ELR (cell line): ENCODE measurements at regions not wholly inside any gene's neighbourhood (a gene's known extent, or its start where the extent isn't known, plus 50 kb on each side); places are given as distances from the start of the nearest gene placed in this dataset.

ENCODE experiments used
- DNase-seq: peaks from one replicate; pipeline ENCODE4 v3.0.0-alpha.2; 2015; ENCODE audit warnings: low read depth

DNA sequence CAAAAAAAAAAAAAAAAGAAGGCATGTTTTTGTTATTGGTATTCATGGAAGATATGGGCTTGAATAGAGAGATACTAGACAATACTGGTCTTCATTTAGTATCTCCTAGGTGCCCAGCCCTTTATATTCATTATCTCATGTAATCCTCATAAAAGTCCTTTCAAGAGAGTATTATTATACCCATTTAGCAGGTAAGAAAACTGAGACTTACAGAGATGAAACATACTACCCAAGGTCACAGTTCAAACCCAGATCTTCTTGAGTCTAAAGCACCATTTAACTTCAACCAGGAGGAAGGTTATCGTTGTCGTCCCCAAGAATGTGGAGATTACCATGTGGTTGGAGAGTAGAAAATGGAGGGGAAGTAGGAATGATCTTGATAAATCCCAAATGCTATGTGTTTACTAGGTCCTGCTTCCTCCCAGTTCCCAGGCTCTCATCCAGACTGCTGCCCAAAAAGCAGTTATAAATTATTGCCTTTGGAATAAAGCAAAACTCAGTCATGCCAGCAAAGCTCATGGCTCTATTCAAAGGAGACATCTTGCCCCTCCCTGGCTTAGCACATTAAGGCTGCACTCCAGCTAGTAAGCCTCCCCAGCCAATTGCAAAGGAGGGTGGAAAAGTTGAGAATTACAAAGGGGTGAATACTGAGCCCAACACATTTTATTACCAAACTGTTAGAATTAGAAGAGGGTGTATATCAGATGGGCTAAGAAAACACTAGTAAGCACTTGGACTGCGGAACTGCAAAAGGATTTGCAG lies 163.9 kb downstream of the PIK3R1 start:
- no peak for DNase-seq

DNA sequence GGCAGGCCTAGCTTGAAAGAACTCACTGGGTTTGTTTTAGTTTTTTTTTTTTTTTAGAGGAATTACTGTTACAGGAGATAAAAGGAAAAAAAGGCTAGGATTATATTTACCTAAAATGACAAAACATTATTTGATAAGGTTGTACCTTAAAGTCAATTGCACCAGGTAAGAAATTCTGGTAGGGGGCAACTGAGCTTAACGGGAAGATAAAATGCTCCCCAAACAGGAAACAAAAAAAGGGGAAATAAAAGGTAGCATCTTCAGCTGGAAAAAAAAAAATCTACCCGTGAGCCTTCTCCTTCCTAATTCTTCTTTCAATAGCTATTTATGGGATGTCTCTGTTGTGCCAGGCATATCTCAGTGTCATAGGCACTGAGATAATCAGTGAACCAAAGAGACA lies 164.5 kb downstream of the PIK3R1 start:
- no peak for DNase-seq

DNA sequence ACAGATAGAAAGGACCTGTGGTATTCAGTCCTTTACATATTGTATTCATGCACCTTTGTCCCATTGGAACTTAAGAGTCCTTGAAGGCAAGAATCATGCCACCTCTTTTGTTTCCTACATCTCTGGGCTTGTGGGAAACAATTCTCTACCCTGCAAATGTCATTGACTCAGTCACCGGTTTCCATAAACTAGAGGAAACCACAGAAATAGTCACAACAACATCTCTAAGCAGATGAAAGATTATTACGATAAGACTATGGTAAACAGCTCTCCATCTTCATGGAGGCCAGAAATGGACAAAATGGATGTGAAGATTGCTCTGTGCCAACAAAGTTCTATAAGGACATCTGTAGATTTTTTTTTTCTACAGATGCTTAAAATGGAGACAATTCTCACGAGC lies 165.5 kb downstream of the PIK3R1 start:
- DNase-seq: peak; percentile 15

DNA sequence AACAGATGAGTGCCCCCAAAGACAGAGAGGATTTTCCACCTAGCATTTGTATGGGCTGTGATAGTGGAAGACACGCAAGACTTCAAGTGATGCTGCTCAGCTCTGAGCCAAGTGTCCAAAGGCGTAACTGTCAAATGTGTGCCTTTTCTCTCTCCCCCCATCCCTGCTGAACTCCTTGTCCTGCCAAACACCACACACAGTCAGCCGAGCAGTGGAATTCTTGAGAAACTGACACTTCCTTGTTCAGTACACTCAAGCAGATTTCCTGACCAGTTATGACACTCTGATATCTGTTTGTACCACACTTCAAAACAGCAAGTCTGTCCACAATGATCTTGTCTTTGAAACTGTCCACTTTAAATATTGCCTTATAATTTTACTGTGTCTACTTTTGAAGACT lies 166.4 kb downstream of the PIK3R1 start:
- no peak for DNase-seq

DNA sequence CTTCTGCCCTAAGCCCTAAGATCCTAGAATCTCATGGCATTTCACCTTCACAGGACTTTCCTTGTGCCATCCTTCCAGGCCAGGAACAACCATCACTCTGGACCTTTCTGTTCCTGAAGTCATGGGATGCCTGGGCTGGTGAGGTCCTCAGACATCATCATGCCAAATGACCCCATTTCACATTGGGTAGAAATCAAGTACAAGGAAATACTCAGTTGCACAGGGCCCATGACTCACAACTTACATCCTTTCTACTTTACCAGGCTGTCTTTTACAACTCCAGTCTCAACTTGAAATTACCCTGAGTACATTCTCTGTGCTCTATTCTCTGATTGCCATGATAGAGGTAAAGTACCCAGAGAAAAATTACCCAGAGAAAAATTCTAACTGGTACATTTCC lies 167.1 kb downstream of the PIK3R1 start:
- DNase-seq: peak; percentile 28

DNA sequence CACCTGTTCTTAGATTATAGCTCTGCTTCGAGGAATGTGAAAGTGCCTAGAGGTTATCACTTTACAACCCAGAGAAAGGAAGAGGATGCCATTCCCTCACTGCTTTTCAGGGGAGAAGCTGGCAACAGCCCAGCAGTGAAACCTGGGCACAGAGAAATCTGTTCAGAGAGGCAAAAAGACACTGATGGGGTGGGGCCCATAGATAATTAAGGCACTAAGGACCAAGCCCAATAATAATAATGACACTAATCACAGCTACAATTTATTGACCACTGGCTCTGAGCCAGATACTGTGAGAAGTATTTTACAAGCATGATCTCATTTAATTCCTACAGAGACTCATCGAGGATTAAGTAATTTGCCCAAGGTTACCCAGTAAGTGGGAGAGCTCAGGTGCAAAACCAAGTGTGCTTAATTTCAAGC lies 168.3 kb downstream of the PIK3R1 start:
- DNase-seq: no peak

DNA sequence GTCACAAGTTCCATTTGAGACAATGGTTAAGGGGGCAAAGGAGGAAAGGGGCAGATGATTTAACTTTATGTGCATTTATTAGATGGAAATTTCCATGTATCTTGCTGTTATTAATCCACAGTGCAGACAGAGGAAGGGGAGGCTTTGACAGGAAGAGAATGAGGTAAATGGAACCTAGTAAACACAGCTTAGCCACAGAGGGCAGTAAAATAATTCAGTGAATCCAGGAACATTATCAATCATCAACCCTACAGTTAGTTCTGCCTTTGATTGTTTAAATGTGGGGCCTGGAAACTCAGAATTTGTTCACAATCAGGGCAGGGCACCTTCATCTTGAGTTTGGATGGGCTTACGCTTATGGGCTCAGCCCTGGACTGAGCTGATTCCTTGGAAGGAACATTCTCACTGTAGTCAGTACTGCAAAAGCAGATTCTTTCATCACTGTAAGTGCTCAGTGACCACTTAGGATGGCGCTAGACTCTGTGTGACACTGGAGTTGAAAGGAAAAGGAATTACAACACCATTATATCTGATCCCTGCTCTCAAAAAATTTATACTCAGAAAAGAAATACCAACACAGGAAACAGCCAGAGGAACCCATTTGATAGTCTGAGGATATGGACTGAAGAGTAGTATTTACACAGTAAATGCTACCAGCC lies 169.5 kb downstream of the PIK3R1 start:
- DNase-seq: no peak

DNA sequence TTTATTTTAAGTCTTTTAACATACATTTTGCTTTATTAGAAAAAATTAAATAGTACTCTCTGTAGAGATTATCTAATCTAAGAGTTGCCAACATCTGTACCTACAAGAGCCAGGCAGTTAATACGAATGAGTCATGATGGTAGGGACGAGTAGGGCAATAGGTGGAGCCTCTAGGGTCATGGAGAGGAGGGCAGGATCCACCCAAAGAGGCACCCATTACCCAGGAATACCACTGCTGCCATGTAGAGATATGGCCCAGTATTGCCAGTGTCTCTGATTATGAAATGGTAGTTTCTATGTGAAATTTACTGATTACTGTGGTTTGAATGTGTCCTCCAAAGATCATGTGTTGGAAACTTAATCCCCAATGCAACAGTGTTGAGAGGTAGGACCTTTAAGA lies 170.4 kb downstream of the PIK3R1 start:
- no peak for DNase-seq

DNA sequence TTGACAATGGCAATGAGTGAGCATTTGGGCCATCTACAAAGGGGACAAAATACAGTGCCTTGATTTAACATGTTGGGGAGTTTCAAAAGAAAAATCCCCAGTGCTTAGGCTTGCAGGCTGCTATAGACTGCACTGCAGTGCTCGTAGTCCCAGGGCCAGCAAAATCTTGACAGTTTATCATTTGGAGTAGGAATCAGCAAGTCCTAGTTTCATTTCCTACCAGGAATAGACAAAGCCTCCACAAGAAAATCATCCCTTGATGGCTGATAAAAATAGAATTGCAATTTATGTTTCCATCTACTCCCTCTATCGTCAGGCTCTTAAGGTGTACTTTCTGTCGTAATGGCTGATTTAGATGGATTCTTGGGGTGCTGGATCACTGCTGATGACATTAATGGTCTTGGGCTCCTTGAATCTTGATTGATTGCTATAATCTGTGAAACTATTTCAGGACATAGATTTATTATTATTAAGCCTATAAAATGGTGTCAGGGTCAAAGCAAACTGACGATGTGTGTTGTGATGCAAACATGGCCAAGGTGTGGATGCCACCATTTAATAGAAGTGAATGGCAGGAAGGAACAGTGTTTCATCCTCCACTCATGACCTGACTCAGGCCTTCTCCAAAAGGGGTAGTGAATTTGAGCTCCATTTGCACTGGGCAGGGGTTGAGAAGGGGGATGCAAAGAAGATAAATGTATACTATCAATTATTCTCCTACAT lies 171.7 kb downstream of the PIK3R1 start:
- no peak for DNase-seq

DNA sequence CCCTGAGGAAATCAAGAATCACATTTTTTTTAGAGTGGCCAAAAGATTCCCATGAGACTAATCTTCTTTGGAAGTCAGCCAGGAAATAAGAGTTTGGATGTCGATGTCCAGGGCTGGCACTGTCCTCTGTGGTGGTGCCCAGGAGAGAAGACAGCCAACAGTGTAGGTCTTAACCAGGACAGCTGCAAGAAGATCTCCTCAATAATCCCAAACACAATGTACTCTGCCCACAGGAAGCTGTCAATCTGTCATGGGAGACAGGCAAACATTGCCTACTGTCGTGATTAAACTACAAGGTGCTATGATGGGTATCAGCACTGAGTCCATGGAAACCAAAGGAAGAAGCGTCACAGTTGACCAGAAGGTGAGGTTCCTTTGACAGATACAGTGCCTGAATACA lies 174.1 kb downstream of the PIK3R1 start:
- DNase-seq: no peak

DNA sequence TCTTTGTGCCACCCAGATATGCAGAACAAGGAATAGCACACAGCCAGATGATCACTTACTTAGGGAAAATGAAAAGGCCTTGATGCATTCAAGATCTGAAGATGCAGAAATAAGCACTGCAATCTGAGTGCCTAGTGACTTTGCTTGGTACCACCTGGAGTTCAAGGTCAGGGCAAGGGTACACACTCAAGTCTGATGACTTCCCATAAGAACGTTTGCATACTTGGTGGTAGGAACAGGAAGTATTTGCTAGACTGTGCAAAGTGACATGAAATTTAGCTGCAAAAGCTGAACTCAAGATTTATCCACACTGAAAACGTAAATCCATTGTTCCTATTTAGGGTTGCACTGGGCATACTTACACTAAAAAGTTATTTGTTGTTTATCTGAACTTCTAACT lies 177.1 kb downstream of the PIK3R1 start:
- DNase-seq: no peak

DNA sequence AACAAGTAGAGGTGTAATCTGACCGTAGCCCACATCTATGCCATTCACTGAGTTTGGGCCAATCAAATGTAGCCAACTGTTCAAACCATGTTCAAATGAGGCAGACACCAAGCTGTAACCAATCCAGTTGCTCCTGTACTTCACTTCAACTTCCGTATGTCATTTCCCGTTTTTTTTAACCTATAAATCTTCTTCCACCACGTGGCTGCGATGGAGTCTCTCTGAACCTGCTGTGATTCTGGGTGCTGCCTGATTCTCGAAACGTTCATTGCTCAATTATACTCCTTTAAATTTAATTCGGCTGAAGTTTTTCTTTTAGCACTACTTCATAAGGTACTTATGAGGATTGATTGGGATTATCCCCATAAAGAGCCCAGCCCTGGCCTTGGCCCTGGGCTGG lies 179.7 kb downstream of the PIK3R1 start:
- no peak for DNase-seq

DNA sequence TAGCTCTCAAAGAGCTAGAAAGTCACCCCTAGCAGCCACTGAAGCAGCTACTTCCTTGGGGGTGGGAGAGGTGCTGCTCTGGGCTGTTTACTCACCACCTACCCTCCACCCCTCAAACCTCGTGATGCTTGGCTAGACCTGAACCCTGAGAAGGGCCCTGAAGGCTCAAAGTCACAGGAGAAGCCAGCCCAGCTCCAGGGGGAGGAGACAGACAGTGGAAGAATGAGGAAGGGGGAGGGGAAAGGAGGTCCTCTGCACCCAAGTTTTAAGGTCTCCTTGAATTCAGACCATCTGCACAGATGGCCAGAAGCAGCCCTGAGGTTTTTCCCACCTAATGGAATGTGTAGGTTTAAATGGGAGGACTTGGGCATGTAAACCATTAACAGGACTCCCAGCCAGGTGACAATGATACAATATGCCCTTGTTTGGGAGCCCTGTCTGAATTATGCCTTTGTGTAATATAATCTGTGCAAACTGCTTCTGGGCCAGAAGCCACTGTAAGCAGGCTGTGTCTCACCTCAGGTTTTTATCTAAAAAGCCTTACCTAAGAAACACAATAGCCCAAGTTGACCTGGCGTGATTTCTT lies 180.5 kb downstream of the PIK3R1 start:
- no peak for DNase-seq

DNA sequence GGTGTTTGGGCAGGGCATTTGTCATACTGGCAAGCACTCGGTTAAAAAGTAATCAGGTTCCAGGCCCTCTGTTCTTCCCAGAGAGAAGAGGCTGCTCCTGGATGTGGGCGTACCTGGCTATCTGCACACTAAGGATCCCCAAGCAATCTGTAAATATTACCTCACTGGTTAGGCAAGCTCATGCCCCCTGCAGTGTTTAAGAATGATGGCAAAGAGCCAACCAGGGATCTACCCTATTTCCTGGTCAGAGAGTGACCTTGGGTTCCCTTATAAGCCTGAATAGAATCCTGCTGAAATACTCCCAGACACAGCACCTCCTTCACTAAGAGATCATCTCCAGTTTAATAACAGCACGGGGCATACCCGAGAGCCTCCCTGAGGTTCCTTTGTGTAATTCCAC lies 181.2 kb downstream of the PIK3R1 start:
- DNase-seq: no peak

DNA sequence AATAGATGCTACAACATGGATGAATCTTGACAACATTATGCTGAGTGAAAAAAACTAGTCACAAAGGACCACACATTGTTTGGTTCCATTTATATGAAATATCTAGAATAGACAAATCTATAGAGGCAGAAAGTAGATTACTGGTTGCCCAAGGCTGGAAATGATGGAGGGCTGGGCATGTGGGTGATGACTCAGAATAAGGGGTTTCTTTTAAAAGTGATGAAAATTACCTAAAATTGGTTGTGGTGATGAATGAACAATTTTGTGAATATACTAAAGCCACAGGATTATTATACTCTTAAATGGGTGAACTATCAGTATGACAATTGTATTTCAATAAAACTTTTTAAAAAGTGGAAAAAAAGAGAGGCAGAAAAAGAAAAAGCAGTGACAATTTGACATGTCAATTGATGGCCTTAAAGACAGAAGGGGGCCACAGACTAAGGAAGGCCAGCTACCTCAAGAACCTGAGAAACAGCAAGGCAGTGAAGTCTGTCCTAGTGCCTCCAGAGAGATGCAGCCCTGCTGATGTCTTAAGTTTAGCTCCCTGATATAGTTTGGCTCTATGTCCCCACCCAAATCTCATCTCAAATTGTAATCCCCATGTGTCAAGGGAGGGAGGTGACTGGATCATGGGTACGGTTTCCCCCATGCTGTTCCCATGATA lies 182.7 kb downstream of the PIK3R1 start:
- DNase-seq: no peak

DNA sequence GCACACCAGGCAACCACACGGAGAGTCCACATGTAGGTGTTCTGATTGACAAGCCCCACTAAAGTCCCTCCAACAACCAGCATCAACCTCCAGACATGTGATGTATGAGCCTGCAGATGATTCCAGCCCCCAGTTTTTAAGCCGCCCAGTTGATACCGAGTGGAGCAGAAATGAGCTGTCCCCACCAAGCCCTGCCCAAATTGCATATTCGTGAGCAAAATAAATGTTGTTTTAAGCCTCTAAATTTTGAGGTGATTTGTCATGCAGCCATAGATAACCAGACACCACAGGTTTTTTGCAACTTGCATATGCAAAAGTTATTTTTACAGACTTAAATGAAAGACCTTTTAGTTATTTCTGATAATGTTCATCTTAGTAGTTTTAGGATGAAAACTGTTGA lies 187.7 kb downstream of the PIK3R1 start:
- no peak for DNase-seq

DNA sequence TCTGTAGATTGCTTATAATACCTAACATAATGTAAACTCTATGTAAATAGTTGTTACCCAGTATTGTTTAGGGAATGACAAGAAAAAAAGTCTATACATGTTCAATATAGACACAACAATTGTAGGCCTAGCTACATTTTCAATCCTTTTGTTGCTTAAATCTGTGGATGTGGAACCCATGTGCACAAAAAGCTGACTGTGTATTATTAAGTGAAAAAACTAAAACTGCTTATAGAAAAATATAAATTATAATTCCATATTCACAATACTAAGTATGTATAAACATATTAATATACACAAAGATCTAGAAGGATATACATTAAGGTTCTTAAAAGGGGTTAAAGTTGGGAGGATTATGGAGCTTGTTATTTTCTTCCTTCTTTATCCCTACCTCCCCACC lies 188.7 kb downstream of the PIK3R1 start:
- no peak for DNase-seq

DNA sequence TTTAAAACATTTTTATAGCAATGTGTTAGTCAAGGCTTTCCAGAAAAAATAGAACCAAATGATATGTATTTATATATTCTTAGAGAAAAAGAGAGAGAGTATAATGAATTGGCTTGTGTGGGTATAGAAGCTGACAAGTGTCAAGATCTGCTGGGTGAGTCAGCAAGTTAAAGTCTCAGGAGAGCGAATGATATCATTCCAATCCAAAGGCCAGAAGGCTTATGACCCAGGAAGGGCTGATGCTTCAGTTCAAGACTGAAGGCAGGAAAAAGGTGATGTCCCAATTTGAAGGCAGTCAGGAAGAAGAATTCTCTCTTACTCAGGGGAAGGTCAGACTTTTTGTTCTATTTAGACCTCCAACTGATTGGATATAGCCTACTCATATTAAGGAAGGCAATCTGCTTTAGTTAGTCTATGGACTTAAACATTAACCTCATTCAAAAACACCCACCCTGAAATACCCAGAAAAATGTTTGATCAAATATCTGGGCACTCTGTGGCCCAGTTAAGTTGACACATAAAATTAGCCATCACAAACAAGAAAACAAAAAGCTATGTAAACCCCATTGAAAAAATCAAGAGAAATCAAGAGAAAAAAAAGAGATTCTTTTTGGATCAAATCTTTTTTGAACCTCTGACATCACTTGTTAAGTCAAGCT lies 189.6 kb downstream of the PIK3R1 start:
- DNase-seq: peak; percentile 52

DNA sequence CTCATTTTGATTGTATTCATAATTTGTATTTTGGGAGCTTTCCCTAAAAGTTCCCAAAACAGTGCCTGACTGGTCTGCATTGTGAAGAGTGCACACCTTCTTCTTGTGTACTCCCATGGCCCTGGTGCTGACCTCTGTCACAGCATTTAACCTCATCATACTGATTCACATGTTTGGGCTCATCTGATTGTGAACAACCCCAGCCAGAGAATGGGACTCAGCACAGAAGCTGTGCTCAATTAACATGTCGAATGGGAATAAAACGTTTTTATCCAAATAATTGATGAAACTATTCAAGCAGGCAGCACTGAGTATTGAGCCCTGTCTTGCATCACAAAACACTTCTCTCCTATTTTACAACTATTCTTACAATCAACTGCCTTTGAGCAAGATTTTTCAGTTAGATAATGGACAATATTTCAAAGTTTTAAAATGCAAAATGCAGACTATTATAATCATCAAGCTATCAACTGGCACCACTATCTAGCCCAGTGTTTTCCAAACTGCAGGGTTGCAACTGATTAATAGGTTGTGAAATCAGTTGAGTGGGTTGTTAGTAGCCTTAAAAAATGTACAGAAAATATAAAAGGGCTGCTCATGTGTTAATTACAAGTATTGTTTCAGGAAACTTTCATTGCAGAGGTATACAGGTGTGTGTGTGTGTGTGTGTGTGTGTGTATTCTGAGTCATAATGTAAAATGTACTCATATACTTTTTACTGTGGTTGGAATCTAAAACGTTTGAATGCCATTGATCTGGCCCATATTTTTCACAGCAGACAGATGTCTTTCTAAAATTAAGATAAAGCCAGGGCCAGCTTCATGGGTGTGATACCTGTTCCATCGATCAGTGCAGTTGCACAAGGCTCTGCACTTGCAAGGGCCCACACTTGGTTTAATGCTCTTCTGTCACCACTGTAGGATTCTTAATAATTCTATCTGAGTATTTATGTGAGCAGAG lies 190.5 kb downstream of the PIK3R1 start:
- no peak for DNase-seq

DNA sequence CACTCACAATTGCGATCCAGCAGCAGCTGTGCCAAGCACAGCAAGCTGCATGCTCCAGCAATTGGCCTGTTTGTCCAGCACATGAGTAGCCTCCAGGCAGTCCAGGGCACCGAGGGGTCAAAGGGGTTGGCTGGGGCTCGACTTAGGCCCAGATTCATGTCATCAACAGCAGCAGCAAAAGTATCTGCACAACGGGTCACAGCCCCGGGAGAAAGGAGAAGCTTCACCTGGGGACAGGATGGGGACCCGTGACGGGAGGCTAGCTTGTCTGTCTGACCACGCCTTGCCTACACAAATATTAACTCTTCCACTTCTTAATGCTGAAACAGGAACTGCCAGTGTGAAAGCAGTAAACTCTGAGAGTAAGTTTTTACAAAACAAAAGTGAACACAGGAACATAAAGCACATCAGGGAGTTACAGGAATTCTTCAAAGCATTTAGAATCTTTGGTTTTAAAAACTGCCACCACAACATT lies 191.2 kb downstream of the PIK3R1 start:
- no peak for DNase-seq
